GM12872 (cell line): ENCODE measurements at regions not wholly inside any gene's neighbourhood (a gene's known extent, or its start where the extent isn't known, plus 50 kb on each side); places are given as distances from the start of the nearest gene placed in this dataset.

Experiments
- TF ChIP-seq, protein P1 (sequence below): IDR thresholded peaks from 3 replicates; pipeline ENCODE4 v1.5.1; 2011; ENCODE audit warnings: low read depth, mild to moderate bottlenecking, low read length, moderate library complexity; ENCODE audit not compliant: insufficient read depth

DNA sequence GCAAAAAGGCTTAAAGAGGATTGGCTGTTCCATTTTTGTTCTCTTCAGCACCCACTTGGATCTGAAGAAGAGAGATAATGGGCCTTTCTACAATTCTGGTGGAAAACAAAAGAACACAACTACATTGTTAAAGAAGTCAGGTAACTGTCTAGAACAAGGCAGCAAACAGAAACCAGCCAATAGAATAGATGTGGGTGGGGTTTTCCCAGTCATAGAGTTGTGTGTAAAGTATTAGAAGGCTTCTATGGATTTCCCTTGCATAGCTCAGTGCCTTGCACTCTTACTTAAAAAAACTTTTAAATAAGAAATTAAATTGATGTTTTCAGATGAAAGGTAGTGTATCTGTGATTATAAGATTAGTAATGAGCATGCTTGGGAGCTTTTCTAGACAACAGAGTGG lies 462.7 kb upstream of the ATP11B start:
- TF ChIP-seq, protein P1, sequence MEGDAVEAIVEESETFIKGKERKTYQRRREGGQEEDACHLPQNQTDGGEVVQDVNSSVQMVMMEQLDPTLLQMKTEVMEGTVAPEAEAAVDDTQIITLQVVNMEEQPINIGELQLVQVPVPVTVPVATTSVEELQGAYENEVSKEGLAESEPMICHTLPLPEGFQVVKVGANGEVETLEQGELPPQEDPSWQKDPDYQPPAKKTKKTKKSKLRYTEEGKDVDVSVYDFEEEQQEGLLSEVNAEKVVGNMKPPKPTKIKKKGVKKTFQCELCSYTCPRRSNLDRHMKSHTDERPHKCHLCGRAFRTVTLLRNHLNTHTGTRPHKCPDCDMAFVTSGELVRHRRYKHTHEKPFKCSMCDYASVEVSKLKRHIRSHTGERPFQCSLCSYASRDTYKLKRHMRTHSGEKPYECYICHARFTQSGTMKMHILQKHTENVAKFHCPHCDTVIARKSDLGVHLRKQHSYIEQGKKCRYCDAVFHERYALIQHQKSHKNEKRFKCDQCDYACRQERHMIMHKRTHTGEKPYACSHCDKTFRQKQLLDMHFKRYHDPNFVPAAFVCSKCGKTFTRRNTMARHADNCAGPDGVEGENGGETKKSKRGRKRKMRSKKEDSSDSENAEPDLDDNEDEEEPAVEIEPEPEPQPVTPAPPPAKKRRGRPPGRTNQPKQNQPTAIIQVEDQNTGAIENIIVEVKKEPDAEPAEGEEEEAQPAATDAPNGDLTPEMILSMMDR = no peak

DNA sequence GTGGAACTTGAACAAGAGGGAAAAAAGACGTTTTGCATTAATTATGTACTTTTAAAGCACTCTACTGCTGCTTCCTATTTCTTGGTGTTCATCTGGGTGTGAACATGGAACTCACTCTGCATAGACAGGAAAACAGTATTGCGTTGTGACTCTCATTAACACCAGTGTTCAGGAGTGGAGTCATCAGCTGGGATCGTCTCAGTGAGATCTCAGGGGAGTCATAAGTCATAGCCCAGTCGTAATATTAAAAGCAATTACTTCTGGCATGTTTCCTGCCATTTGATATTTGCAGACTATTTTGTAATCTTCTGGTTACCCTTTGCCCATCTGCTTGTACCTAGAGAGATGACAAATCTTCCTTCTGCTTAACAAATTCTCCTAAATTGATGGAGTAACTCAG lies 462.0 kb upstream of the ATP11B start:
- TF ChIP-seq, protein P1 = no peak

DNA sequence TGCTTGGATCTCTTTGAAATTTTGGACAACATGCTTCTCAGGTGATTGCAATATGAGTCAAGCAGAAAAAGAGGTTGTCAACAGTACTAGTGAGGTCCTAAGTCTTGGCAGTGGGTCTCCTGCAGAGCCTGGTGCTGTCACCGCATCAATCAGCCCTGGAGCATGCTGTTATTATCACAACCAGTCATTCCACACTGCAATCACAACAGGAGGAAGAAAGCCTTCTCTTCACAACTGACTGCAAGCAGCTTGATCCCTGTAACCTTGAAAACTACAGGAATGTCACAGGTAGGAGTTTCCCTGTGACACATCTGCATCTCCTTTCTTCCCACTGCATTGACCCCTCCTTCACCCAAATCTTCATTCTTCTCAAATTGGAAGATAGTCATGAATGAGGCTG lies 451.1 kb upstream of the ATP11B start:
- TF ChIP-seq, protein P1 = no peak

DNA sequence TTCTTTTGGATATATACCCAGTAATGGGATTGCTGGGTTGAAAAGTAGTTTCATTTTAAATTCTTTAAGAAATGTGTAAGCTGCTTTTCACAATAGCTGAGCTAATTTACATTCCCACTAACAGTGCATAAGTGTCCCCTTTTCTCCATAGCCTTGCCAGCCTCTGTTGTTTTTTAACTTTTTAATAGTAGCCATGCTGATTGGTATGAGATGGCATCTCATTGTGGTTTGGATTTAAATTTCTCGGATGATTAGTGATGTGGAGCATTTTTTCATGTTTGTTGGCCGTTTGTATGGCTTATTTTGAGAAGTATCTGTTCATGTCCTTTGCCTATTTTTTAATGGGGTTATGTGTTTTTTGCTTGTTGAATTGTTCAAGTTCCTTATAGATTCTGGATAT lies 444.3 kb upstream of the ATP11B start:
- TF ChIP-seq, protein P1 = no peak

DNA sequence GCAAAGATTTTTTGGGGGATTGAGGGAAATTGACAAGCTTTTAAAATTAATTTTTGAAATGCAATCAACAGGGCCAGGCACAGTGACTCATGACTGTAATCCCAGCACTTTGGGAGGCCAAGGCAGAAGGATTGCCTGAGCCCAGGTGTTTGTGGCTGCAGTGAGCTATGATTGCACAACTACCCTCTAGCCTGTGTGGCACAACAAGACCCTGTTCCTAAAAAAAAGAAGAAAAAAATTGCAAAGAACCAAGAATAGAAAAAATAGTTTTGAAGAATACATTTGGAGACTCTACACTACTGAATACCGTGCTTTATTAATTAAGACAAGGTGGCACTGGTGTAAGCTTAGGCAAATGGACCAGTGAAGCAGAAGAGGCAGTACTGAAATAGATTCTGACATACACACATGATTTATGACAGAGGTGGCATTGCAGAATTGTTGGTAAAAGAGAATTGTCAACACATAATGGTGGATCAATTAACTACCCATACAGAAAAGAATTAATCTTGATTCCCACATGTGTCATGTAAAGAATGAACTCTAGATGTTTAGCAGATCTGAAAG lies 443.3 kb upstream of the ATP11B start:
- TF ChIP-seq, protein P1 = no peak

DNA sequence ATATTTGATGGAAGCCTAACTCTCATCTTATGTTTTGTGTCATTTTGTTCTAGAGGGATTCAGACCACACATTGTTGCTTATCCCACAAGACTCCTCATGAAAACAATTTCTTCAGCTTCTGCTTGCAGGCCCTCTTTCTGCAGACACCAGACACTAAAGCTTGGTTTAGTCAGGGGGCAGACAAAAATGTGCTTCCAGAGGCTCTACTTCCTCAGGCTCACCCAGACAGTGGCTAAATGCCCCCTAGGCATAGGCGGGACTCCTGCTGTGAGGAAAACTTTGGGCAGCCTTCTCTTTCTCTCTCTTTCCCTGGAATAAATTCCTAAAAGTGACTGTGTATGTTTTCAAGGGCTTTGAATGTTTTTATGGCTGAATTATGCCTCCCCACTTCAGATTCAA lies 435.4 kb upstream of the ATP11B start:
- TF ChIP-seq, protein P1 = no peak

DNA sequence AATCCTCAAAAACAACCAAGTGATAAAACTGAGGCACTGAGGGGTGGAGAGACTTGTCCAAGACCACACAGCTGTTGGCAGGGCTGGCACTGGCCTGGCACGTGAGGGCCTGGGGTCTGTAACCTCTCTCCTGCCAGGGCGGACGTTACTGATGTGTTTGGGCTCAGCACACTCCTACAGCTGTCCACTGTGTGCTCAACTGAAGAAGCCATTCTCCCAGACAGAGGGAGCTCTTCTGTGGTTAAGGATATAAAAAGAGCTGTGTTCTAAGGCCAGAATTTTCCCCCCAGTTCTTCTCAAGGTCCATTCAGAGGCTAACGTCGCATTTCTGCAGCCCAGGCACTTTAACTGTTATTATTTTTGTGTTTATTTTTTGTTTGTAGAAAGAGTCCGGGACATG lies 429.0 kb upstream of the ATP11B start:
- TF ChIP-seq, protein P1 = no peak
